Stimulated activated CD8-positive, alpha-beta memory T cell treated with anti-CD3 and anti-CD28 coated beads, Interleukin-7, amount 100 ng/mL, for 24 hours (primary cell): ENCODE measurements at regions not wholly inside any gene's neighbourhood (a gene's known extent, or its start where the extent isn't known, plus 50 kb on each side); places are given as distances from the start of the nearest gene placed in this dataset.

Experiments
- DNase-seq: peaks from one replicate; pipeline ENCODE4 v3.0.0-alpha.2; 2020; ENCODE audit warnings: low read depth

GRCh38 chr2:830419-831224, 120.0 kb upstream of the SNTG2 start:
- DNase-seq: no peak

DNA sequence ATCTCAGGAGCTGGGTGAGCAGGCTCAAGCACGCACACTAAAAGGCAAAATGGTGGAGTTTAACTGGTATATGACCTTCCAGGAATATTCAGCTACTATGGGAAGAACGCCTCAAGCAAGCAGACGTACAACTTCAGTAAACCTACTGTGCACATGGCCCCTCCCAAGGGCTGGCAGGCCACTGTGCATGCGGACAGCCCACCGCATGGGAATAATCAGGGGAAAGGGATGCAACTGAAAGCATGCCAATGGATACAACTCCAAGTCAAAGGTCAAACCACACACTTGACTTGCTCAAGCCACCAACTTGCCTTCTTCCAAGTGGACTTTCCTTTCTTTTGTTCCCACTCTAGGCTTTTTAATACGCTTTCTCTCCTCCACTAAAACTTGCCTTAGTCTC, 121.6 kb upstream of the SNTG2 start:
- no peak for DNase-seq

DNA sequence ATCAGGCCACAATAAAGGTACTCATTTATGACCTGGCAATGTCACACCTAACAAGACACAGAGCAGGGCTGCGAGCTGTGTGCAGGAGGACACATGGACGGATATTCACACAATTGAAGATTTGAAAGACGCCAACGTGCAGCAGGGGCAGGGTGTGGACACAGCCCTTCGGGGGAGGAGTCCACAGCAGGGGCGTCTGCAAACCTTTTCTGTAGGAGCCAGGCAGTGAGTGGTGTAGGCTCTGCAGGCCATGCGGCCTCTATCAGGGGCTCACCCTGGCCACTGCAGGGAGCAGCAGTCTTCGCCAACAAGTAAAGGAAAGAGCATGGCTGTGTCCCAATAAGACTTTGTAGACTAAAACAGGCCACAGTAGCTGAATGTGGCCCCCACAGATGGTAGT, 125.7 kb upstream of the SNTG2 start:
- no peak for DNase-seq

GRCh38 chr2:824524-824923, 126.1 kb upstream of the SNTG2 start:
- DNase-seq: no peak

DNA sequence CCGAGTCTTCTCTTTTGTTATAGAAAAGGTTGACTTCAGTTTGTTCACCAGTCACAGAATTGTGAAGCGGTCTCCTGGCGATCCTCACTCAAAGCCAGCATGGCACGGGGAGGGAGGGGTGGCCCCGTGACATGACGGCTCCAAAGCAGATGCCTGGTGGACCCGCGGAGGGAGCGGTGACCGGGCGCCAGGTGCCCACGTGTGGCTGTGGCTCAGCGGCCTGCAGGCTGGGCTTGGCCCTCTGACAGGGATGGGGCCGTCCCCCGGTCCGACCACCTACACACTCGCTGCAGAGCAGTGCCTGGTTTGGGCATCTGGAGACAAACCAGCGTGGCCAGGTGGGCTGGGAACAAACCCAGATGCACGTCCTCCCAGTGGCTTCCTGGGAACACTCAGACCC, 129.1 kb upstream of the SNTG2 start:
- no peak for DNase-seq

- no peak for DNase-seq
These were observed 131.0 kb upstream of the SNTG2 start for GRCh38 chr2:819601-820000.

GRCh38 chr2:819121-819520, 131.5 kb upstream of the SNTG2 start:
- DNase-seq: no peak

GRCh38 chr2:817336-818015, 133.2 kb upstream of the SNTG2 start:
- DNase-seq: no peak

DNA sequence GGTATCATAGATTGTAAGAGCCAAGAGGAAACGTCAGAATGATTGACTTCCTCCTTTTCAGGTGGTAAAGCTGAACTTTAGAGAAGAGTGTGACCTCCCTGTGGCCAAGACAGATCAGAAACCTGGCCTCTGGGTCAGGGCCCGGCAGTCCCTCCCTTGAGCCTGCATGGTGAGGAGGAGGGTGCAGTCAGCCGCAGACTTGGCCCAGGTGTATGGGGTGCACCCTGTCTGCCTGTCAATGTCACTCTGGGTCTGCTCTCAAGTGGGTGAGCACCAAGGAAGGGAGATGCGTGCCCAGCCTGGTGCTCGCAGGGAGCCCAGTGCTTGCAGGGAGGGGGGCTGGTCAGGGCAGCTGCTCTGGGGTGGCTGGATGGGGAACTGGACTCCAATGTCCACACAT, 134.4 kb upstream of the SNTG2 start:
- DNase-seq: no peak

- DNase-seq: no peak
These were observed 133.2 kb upstream of the TMEM18 start for GRCh38 chr2:810397-810796.

- DNase-seq: no peak
These were observed 130.1 kb upstream of the TMEM18 start for GRCh38 chr2:807300-807699.

DNA sequence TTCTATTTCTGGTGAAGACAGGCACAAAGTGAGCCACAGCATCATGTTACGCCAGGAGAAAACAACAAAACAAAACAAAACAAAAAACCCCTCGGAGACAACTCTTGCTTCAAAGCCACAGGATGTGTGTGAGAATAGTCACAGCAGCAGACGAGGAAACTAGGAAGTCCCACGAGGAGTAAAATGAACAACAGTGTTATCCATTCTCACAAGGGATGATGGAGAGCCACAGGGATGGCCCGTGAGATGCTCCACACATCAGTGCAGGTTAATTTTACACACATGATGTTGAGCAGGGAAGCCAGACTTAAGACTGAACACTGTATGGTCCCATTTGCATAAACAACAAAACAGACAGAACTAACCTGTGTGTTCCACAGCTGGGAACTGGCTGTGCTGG, 128.5 kb upstream of the TMEM18 start:
- DNase-seq: no peak

GRCh38 chr2:797993-798392, 120.8 kb upstream of the TMEM18 start:
- DNase-seq: no peak

DNA sequence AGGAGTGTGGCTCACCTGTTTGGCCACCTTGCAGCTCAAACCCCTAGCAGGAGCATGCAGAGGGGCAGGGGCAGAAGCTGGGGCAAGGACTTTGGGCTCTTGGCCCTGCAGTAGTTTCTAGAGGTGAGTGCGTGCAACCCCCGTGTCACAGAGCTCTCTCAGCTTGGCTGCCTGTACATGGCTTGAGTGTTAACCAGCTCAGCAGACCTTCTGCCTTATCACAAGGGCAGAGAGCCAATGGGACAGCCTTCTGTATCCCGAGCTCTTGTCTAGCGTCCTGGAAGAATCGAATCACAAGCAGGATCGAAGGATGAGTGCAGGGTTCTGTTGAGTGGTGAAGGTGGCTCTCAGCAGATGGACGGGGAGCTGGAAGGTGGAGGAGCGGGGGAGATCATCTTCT, 120.3 kb upstream of the TMEM18 start:
- no peak for DNase-seq

GRCh38 chr2:796141-796985, 119.2 kb upstream of the TMEM18 start:
- no peak for DNase-seq

GRCh38 chr2:795531-796041, 118.4 kb upstream of the TMEM18 start:
- no peak for DNase-seq

DNA sequence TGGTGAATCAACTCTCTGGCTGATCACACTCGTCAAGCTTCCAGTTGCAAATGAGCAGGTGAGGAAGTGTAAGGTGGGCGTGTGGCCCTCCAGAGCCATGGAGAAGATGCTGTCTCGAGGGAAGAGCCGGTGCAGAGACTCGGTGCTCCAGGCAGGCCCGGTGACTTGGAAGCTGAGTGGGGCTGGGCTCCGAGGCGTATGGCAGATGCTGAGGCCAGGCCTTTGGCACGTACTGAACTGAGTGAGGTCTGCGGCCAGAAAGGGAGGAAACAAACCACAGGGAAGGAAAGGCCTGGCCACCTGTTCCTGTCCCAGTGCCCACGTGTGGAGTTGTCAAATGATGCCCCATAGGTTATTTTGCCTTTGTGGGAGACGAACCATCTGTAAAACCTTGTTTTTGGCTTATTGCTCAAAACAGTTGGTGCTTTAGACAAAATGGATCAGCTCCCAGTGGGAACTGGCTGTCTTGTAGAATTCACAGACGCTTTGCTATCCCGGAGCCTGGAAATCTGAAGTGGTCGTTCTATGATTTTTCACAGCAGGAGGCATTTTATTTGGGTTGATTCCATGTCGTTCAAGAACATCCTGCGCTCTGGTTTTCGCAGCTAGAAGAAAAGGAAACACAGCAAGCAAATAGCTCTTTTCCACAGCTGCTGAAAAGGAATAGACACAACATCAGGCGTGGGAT, 117.5 kb upstream of the TMEM18 start:
- DNase-seq: no peak

GRCh38 chr2:793236-793635, 116.0 kb upstream of the TMEM18 start:
- no peak for DNase-seq

DNA sequence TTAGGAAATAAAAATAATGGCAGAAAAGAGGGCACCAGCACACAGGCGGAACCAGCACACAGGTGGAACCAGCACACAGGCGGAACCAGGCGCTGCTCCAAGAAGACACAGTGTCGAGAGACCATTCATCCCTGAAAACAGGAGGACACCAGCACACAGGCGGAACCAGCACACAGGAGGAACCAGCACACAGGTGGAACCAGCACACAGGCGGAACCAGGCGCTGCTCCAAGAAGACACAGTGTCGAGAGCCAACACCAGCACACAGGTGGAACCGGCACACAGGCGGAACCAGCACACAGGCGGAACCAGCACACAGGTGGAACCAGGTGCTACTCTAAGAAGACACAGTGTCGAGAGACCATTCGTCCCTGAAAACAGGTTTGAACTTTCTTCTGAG, 115.5 kb upstream of the TMEM18 start:
- DNase-seq: no peak

- no peak for DNase-seq
These were observed 113.5 kb upstream of the TMEM18 start for GRCh38 chr2:790634-791245.

DNA sequence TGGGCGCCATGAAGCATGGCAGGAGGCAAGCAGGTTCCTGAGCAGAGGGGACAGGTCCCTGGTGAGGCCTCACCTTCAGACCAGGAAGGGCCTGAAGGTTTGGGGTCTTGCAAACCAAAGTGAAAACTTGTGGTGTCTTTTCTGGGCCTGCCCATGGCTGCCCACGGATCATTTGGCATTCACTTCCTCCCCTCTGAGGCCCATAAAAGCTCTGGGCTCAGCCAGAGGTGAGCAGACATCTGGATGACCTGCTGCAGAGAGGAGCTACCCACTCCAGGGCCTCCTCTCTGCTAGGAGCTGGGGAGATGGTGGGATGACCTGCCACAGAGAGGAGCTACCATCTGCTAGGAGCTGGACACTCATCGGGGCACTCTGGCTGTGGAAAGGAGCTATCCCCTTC, 112.9 kb upstream of the TMEM18 start:
- DNase-seq: no peak

- DNase-seq: no peak
These were observed 112.3 kb upstream of the TMEM18 start for GRCh38 chr2:789529-789928.
